Uterus (tissue), 3 donors: ENCODE measurements at regions not wholly inside any gene's neighbourhood (a gene's known extent, or its start where the extent isn't known, plus 50 kb on each side); places are given as distances from the start of the nearest gene placed in this dataset.
A peak's percentile ranks its signal among the peaks of the same experiment; 100 is the strongest.

Experiments used
- DNase-seq, 2 donors: peaks; one replicate each; pipeline ENCODE4 v3.0.0-alpha.2; 2019 to 2020
- H3K27ac ChIP-seq, 2 donors: fragments of 200-600 bp; sonication (generic); 1 replicate in 1 of 2; 2 replicates in 1 of 2; pipeline ENCODE4 v1.5.1; 2016 to 2018
- H3K27me3 ChIP-seq, 2 donors: fragments of 200-600 bp; sonication (generic); one replicate each; pipeline ENCODE4 v1.5.1; 2018 to 2019; ENCODE audit warnings: control low read depth in 1 of 2
- H3K36me3 ChIP-seq, 2 donors: fragments of 200-600 bp; sonication (generic); one replicate each; pipeline ENCODE4 v1.5.1; 2019; ENCODE audit warnings: control low read depth in 1 of 2
- H3K4me1 ChIP-seq, 2 donors: fragments of 200-600 bp; sonication (generic); one replicate each; pipeline ENCODE4 v1.5.1; 2018 to 2019; ENCODE audit warnings: control low read depth in 1 of 2
- H3K4me3 ChIP-seq, 2 donors: fragments of 200-600 bp; sonication (generic); 1 replicate in 1 of 2; 2 replicates in 1 of 2; pipeline ENCODE4 v1.5.1; 2018 to 2019; ENCODE audit warnings: mild to moderate bottlenecking in 1 of 2
- H3K9me3 ChIP-seq, 2 donors: fragments of 200-600 bp; sonication (generic); one replicate each; pipeline ENCODE4 v1.5.1; 2019; ENCODE audit warnings: control low read depth in 1 of 2
- POLR2A ChIP-seq, 2 donors: fragments of 450-650 bp; IDR thresholded peaks; one replicate each; pipeline ENCODE4 v1.6.1; 2016; ENCODE audit warnings: antibody characterized with exemption in 2 of 2, mild to moderate bottlenecking in 1 of 2, moderate library complexity in 1 of 2
- intact Hi-C: fragments of 100-400 bp; cut with DNase I; formaldehyde crosslinking; loops from one replicate; pipeline ENCODE4 v1.15.1; 2023; ENCODE audit warnings: low total_unique reads
- TF ChIP-seq, protein P1 (sequence below), 4 experiments: fragments of 200-600 bp in 2 of 4; fragments of 450-650 bp in 2 of 4; sonication (generic) in 2 of 4; IDR thresholded peaks; one replicate each; pipeline ENCODE4 v1.5.1; 2016 to 2019; ENCODE audit warnings: antibody characterized with exemption in 4 of 4, mild to moderate bottlenecking in 2 of 4, moderate library complexity in 1 of 4
- donor health status: DM: yes; HTN: yes; CAD: no.

- Histone ChIP-seq H3K36me3 (no peaks in the 10 kb centered on the region), H3K27ac (no peak overlapping the region), H3K27me3 (no peaks in the 10 kb centered on the region), H3K4me3 (no peak overlapping the region), H3K9me3 (no peaks in the 10 kb centered on the region), H3K4me1 (peaks cover 11 to 12% of the 10 kb centered on the region in 2 donors)
- no peak for DNase-seq
- TF ChIP-seq, protein P1, sequence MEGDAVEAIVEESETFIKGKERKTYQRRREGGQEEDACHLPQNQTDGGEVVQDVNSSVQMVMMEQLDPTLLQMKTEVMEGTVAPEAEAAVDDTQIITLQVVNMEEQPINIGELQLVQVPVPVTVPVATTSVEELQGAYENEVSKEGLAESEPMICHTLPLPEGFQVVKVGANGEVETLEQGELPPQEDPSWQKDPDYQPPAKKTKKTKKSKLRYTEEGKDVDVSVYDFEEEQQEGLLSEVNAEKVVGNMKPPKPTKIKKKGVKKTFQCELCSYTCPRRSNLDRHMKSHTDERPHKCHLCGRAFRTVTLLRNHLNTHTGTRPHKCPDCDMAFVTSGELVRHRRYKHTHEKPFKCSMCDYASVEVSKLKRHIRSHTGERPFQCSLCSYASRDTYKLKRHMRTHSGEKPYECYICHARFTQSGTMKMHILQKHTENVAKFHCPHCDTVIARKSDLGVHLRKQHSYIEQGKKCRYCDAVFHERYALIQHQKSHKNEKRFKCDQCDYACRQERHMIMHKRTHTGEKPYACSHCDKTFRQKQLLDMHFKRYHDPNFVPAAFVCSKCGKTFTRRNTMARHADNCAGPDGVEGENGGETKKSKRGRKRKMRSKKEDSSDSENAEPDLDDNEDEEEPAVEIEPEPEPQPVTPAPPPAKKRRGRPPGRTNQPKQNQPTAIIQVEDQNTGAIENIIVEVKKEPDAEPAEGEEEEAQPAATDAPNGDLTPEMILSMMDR (IDR thresholded peaks at IDR 0.05) = no peak
- no peak for TF ChIP-seq POLR2A (IDR thresholded peaks at IDR 0.05)
- intact Hi-C loops = no loop called here
Observed at GRCh38 chr6:43987838-43988439, 139.3 kb downstream of the MRPL14 start.

DNA sequence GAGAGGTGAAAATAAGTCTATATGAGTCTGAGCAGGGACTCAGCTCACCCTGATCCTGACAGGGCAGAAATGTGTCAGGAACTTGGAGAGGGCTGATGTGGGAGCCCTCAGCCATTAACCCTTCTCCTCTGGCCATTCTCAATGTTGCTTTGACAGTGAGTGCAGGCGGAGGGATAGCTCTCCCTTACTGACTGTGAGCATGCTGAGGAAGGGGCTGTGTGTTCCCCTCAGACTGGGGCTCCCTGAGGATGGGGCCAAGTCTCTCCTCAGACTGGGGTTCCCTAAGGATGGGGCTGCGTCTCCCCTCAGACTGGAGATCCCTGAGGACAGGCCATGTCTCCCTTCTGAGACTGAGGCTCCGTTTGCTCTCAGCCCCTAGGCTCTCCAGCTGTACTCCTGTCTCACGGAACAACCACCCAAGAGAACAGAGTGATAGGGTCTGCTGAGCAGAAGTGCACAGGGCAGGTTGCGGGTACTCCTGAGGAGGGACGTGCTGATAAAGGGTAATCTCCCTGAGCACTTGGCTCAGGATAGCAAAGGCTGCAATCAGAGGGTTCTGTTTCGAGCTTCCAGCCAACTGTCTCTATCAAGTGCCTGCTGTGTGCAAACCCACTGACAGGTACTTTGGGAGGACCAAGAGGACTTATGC is 141.0 kb downstream of the MRPL14 start:
- peaks cover 11 to 12% of the 10 kb centered on the region in 2 donors for H3K4me1 ChIP-seq
- TF ChIP-seq POLR2A (IDR thresholded peaks at IDR 0.05) = no peak
- TF ChIP-seq, protein P1 (IDR thresholded peaks at IDR 0.05) = no peak
- intact Hi-C loops = no loop called here
- no peak overlapping the region for H3K4me3 ChIP-seq
- no peaks in the 10 kb centered on the region for H3K36me3 ChIP-seq
- H3K27ac ChIP-seq = no peak overlapping the region
- H3K27me3 ChIP-seq = no peaks in the 10 kb centered on the region
- H3K9me3 ChIP-seq = no peaks in the 10 kb centered on the region
- DNase-seq = no peak

GRCh38 chr6:43985329-43985728 is 141.9 kb downstream of the MRPL14 start:
- no peak for TF ChIP-seq POLR2A (IDR thresholded peaks at IDR 0.05)
- TF ChIP-seq, protein P1 (IDR thresholded peaks at IDR 0.05) = no peak
- no peak for DNase-seq
- intact Hi-C loops = no loop called here
- no peaks in the 10 kb centered on the region for H3K27me3 ChIP-seq
- no peaks in the 10 kb centered on the region for H3K9me3 ChIP-seq
- no peaks in the 10 kb centered on the region for H3K36me3 ChIP-seq
- peaks cover 7 to 10% of the 10 kb centered on the region in 2 donors for H3K4me1 ChIP-seq
- no peak overlapping the region for H3K27ac ChIP-seq
- no peak overlapping the region for H3K4me3 ChIP-seq

DNA sequence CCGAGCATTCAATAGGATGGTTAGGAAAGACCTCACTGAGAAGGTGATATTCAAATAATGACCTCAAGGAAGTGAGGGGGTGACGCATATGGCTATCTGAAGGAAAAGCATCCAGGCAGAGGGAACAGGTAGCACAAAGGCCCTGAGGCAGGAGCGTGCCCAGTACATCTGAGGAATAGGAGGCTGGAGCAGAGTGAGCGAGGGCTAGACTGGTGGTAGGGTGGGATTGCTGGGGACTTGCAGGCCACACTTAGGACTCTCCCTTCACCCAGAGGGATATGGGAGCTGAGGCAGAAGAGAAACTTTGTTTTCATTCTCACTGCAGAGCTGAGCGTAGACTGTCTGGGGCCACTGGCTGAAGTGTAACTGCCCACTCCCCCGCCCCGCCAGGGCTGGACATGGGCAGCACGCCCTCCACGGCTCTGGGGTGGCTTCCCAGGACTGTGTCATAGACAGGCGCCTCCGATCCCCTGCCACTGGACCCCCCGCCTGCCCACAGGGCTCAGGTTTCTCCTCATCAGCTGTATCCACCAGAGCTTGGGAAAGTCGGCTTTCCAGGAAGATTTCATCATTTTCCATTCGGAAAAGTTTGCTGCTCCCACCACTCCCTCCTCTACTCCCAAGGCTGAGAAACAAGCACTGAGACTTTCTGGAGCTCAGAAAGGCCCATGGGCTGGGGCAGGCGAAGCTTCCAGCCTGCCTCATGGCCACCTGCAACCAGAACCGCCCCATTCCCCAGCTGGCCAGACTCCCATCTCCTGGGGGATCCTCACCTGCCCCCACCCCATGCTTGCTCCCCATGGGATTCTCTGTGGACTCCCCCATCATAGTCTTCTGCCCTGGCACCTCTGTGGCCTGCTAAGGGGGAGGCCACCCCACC is 142.6 kb downstream of the MRPL14 start:
- Histone ChIP-seq H3K4me3 (no peak overlapping the region), H3K27ac (no peak overlapping the region), H3K27me3 (no peaks in the 10 kb centered on the region), H3K4me1 (peaks cover under 1 to 3% of the 10 kb centered on the region in 2 donors), H3K9me3 (no peaks in the 10 kb centered on the region), H3K36me3 (no peaks in the 10 kb centered on the region)
- intact Hi-C loops = no loop called here
- DNase-seq = peak; percentile 12 to 15
- TF ChIP-seq, protein P1 (IDR thresholded peaks at IDR 0.05) = no peak
- no peak for TF ChIP-seq POLR2A (IDR thresholded peaks at IDR 0.05)

GRCh38 chr6:43983632-43984031 is 143.6 kb downstream of the MRPL14 start:
- no peak for TF ChIP-seq POLR2A (IDR thresholded peaks at IDR 0.05)
- TF ChIP-seq, protein P1 (IDR thresholded peaks at IDR 0.05) = no peak
- intact Hi-C loops = no loop called here
- Histone ChIP-seq H3K27ac (no peak overlapping the region), H3K36me3 (no peaks in the 10 kb centered on the region), H3K4me3 (no peak overlapping the region), H3K4me1 (no peaks in the 10 kb centered on the region), H3K9me3 (no peaks in the 10 kb centered on the region), H3K27me3 (no peaks in the 10 kb centered on the region)
- DNase-seq = peak in 1 of 2 donors; percentile 11
